ENCODE measurements at regions not wholly inside any gene's neighbourhood (a gene's known extent, or its start where the extent isn't known, plus 50 kb on each side); places are given as distances from the start of the nearest gene placed in this dataset.

- DNase-seq (ENCODE audit: low spot score): no peak
Measured at GRCh38 chr3:160130071-160130470, 95.2 kb upstream of the C3orf80 start.

- DNase-seq (ENCODE audit: low spot score): peak; percentile 46
Measured at GRCh38 chr3:160130950-160131349, 94.3 kb upstream of the C3orf80 start.

- no peak for DNase-seq (ENCODE audit: low spot score)
Measured at GRCh38 chr3:160132226-160132625, 93.0 kb upstream of the C3orf80 start.

GRCh38 chr3:160133757-160134156, 91.5 kb upstream of the C3orf80 start:
- no peak for DNase-seq (ENCODE audit: low spot score)

- DNase-seq (ENCODE audit: low spot score): no peak
Measured at GRCh38 chr3:160134454-160134853, 90.8 kb upstream of the C3orf80 start.

- peak; percentile 9 for DNase-seq (ENCODE audit: low spot score)
Measured at GRCh38 chr3:160134964-160135363, 90.3 kb upstream of the C3orf80 start.

- DNase-seq (ENCODE audit: low spot score): no peak
Measured at GRCh38 chr3:160135851-160136250, 89.4 kb upstream of the C3orf80 start.

- DNase-seq (ENCODE audit: low spot score): no peak
Measured at GRCh38 chr3:160136421-160136820, 88.8 kb upstream of the C3orf80 start.

GRCh38 chr3:160139291-160139690, 85.9 kb upstream of the C3orf80 start:
- no peak for DNase-seq (ENCODE audit: low spot score)

GRCh38 chr3:160140756-160141155, 84.5 kb upstream of the C3orf80 start:
- DNase-seq (ENCODE audit: low spot score): no peak

- DNase-seq (ENCODE audit: low spot score): no peak
Measured at GRCh38 chr3:160141485-160142185, 83.6 kb upstream of the C3orf80 start.

- no peak for DNase-seq (ENCODE audit: low spot score)
Measured at GRCh38 chr3:160143482-160143881, 81.7 kb upstream of the C3orf80 start.

- no peak for DNase-seq (ENCODE audit: low spot score)
Measured at GRCh38 chr3:160150066-160150465, 75.2 kb upstream of the C3orf80 start.

- DNase-seq (ENCODE audit: low spot score): no peak
Measured at GRCh38 chr3:160150525-160150924, 74.7 kb upstream of the C3orf80 start.

- DNase-seq (ENCODE audit: low spot score): no peak
Measured at GRCh38 chr3:160152638-160153037, 72.6 kb upstream of the C3orf80 start.

- no peak for DNase-seq (ENCODE audit: low spot score)
Measured at GRCh38 chr3:160154033-160154432, 71.2 kb upstream of the C3orf80 start.

GRCh38 chr3:160154596-160154995, 70.6 kb upstream of the C3orf80 start:
- DNase-seq (ENCODE audit: low spot score): no peak

- DNase-seq (ENCODE audit: low spot score): no peak
Measured at GRCh38 chr3:160157321-160157720, 67.9 kb upstream of the C3orf80 start.

- DNase-seq (ENCODE audit: low spot score): no peak
Measured at GRCh38 chr3:160159341-160159740, 65.9 kb upstream of the C3orf80 start.

GRCh38 chr3:160159806-160160205, 65.4 kb upstream of the C3orf80 start:
- DNase-seq (ENCODE audit: low spot score): no peak

GRCh38 chr3:160161921-160162320, 63.3 kb upstream of the C3orf80 start:
- no peak for DNase-seq (ENCODE audit: low spot score)

- no peak for DNase-seq (ENCODE audit: low spot score)
Measured at GRCh38 chr3:160162440-160162839, 62.8 kb upstream of the C3orf80 start.

GRCh38 chr3:160163229-160163878, 61.9 kb upstream of the C3orf80 start:
- peak; percentile 15 for DNase-seq (ENCODE audit: low spot score)

Measured in umbilical cord (tissue), 1 donor.